Esophagus mucosa (tissue), 1 donor: ENCODE measurements at regions not wholly inside any gene's neighbourhood (a gene's known extent, or its start where the extent isn't known, plus 50 kb on each side); places are given as distances from the start of the nearest gene placed in this dataset.

ENCODE experiments used
- ATAC-seq: fragments of 200-7000 bp; cut with Tn5 transposase; one replicate; pipeline ENCODE4 v1.9.1; 2020
- donor health status: DM: yes; HTN: yes; CAD: no.

- ATAC-seq = no peak
Measured at GRCh38 chr5:7018198-7018597, 305.0 kb downstream of the TENT4A start.

- ATAC-seq = no peak
Measured at GRCh38 chr5:7018601-7019000, 305.4 kb downstream of the TENT4A start.

- no peak for ATAC-seq
Measured at GRCh38 chr5:7036192-7036835, 323.1 kb downstream of the TENT4A start.

- ATAC-seq = no peak
Measured at GRCh38 chr5:7039074-7039473, 325.8 kb downstream of the TENT4A start.

GRCh38 chr5:7040111-7040510 lies 326.9 kb downstream of the TENT4A start:
- no peak for ATAC-seq

- ATAC-seq = no peak
Measured at GRCh38 chr5:7043797-7044196, 330.6 kb downstream of the TENT4A start.

- no peak for ATAC-seq
Measured at GRCh38 chr5:7047511-7048261, 334.5 kb downstream of the TENT4A start.

GRCh38 chr5:7050986-7051385 lies 337.8 kb downstream of the TENT4A start:
- no peak for ATAC-seq

- no peak for ATAC-seq
Measured at GRCh38 chr5:7053125-7053524, 339.9 kb downstream of the TENT4A start.

- no peak for ATAC-seq
Measured at GRCh38 chr5:7053528-7054209, 340.4 kb downstream of the TENT4A start.

- ATAC-seq = no peak
Measured at GRCh38 chr5:7066471-7067235, 329.3 kb upstream of the ADCY2 start.

- ATAC-seq = no peak
Measured at GRCh38 chr5:7068156-7068555, 327.8 kb upstream of the ADCY2 start.

- no peak for ATAC-seq
Measured at GRCh38 chr5:7068899-7069298, 327.0 kb upstream of the ADCY2 start.

- ATAC-seq = no peak
Measured at GRCh38 chr5:7072188-7072587, 323.8 kb upstream of the ADCY2 start.

GRCh38 chr5:7073666-7074065 lies 322.3 kb upstream of the ADCY2 start:
- ATAC-seq = no peak

GRCh38 chr5:7074176-7074575 lies 321.8 kb upstream of the ADCY2 start:
- no peak for ATAC-seq

- no peak for ATAC-seq
Measured at GRCh38 chr5:7075470-7075869, 320.5 kb upstream of the ADCY2 start.

GRCh38 chr5:7078101-7078500 lies 317.8 kb upstream of the ADCY2 start:
- ATAC-seq = no peak

GRCh38 chr5:7078901-7079300 lies 317.0 kb upstream of the ADCY2 start:
- no peak for ATAC-seq

GRCh38 chr5:7080501-7080900 lies 315.4 kb upstream of the ADCY2 start:
- ATAC-seq = no peak

- no peak for ATAC-seq
Measured at GRCh38 chr5:7087719-7088297, 308.1 kb upstream of the ADCY2 start.

GRCh38 chr5:7088849-7089248 lies 307.1 kb upstream of the ADCY2 start:
- no peak for ATAC-seq

- no peak for ATAC-seq
Measured at GRCh38 chr5:7094626-7095025, 301.3 kb upstream of the ADCY2 start.
